HG02571 (cell line): ENCODE measurements at regions not wholly inside any gene's neighbourhood (a gene's known extent, or its start where the extent isn't known, plus 50 kb on each side); places are given as distances from the start of the nearest gene placed in this dataset.
"Not testable (repeated sequence)": the region's sequence is repeated elsewhere in the genome, so short reads cannot be mapped to it uniquely, and the experiment has no call there.

ENCODE experiments used
- ATAC-seq: cut with Tn5 transposase; IDR thresholded peaks from one replicate; pipeline ENCODE4 v1.9.1; 2021; ENCODE audit warnings: mild to moderate bottlenecking, moderate library complexity; ENCODE audit not compliant: unreplicated experiment

GRCh38 chr7:81887098-81888090, 117.5 kb upstream of the HGF start:
- ATAC-seq, result no peak

- ATAC-seq, result no peak
Measured at GRCh38 chr7:81886211-81886764, 116.4 kb upstream of the HGF start.

- ATAC-seq, result no peak
Measured at GRCh38 chr7:81884817-81885216, 115.0 kb upstream of the HGF start.

GRCh38 chr7:81883801-81884393, 114.0 kb upstream of the HGF start:
- no peak for ATAC-seq

GRCh38 chr7:81882086-81882485, 112.2 kb upstream of the HGF start:
- ATAC-seq, result no peak

GRCh38 chr7:81877890-81878289, 108.0 kb upstream of the HGF start:
- ATAC-seq, result no peak

- ATAC-seq, result no peak
Measured at GRCh38 chr7:81873559-81873958, 103.7 kb upstream of the HGF start.

- no peak for ATAC-seq
Measured at GRCh38 chr7:81871606-81872265, 101.9 kb upstream of the HGF start.

GRCh38 chr7:81870608-81871007, 100.8 kb upstream of the HGF start:
- ATAC-seq, result no peak

GRCh38 chr7:81869670-81870069, 99.8 kb upstream of the HGF start:
- no peak for ATAC-seq

- ATAC-seq, result no peak
Measured at GRCh38 chr7:81865754-81866153, 95.9 kb upstream of the HGF start.

GRCh38 chr7:81859433-81859832, 89.6 kb upstream of the HGF start:
- no peak for ATAC-seq

GRCh38 chr7:81858820-81859219, 89.0 kb upstream of the HGF start:
- not testable (repeated sequence) for ATAC-seq

- no peak for ATAC-seq
Measured at GRCh38 chr7:81857385-81857784, 87.5 kb upstream of the HGF start.

- ATAC-seq, result no peak
Measured at GRCh38 chr7:81854518-81854917, 84.7 kb upstream of the HGF start.

GRCh38 chr7:81852701-81853100, 82.9 kb upstream of the HGF start:
- no peak for ATAC-seq

GRCh38 chr7:81851413-81851812, 81.6 kb upstream of the HGF start:
- ATAC-seq, result no peak

GRCh38 chr7:81846398-81846797, 76.6 kb upstream of the HGF start:
- ATAC-seq, result no peak

GRCh38 chr7:81845744-81846241, 75.9 kb upstream of the HGF start:
- peak; percentile 61 for ATAC-seq

GRCh38 chr7:81843657-81844056, 73.8 kb upstream of the HGF start:
- not testable (repeated sequence) for ATAC-seq

GRCh38 chr7:81842361-81842760, 72.5 kb upstream of the HGF start:
- ATAC-seq, result no peak
